T1000 (cell line): ENCODE measurements at regions not wholly inside any gene's neighbourhood (a gene's known extent, or its start where the extent isn't known, plus 50 kb on each side); places are given as distances from the start of the nearest gene placed in this dataset.

ENCODE experiments used
- DNase-seq: peaks from one replicate; lab custom pipeline; 2025; ENCODE audit warnings: mixed read lengths; lab: John Stamatoyannopoulos, UW

DNA sequence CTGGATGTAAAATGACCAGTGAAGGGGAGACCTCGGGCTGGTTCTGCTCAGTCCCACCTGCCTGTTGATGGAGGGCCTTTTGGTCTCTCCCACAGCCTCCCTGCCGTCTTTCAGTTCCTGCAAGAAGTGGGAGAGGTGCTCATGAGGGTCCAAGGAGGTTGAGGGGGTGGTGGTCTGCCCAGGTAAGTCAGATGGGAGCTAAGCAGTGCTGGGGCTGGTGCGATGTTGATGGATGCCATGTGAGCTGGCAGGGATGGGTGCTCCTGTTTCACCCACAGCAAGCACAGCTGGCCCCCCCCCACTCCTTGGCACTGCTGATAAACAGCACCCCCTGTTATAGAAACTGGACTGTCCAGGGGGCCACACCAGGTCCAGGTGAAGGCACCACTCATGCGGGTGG is 145.6 kb downstream of the NSG2 start:
- no peak for DNase-seq

DNA sequence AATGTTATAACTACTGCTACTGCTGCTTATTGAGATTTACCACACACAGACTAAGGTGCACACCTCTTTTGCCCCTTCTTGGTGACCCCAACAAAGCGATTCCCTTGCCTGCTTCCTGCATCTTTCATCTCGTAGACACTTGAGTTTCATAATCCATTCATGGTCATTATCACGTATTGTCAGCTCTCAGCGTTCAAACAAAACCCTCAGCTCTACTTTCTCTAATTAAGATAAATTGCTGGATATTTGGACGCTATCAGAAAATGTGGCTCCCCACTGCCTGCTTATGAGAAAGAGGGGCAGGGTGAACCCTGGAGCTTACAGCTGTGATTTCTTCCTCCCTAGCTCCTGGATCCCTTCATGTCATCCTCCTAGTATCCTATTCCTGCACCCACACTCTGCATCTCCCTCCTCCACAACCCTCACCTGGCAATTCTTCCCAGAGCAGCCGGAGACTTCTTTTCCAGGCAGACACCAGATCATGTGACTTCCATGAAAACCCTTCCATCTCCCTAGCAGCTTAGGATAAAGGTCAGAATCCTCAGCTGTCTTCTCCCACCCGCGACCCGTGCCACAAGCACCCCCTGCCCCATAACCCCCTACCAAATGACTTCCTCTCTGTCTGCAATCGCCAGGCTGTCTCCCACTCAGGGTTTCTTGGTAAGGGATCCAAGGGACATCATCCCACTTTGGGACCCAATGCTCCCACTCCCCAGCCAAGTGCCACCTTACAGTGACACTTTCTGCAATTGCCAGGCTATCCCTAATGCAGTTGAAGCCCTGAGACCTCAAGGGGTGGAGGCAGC is 146.5 kb downstream of the NSG2 start:
- DNase-seq: no peak

GRCh38 chr5:174192901-174193300 is 147.4 kb downstream of the NSG2 start:
- no peak for DNase-seq

- no peak for DNase-seq
Measured at GRCh38 chr5:174195517-174195916, 150.0 kb downstream of the NSG2 start.

- no peak for DNase-seq
Measured at GRCh38 chr5:174197929-174198328, 152.4 kb downstream of the NSG2 start.

DNA sequence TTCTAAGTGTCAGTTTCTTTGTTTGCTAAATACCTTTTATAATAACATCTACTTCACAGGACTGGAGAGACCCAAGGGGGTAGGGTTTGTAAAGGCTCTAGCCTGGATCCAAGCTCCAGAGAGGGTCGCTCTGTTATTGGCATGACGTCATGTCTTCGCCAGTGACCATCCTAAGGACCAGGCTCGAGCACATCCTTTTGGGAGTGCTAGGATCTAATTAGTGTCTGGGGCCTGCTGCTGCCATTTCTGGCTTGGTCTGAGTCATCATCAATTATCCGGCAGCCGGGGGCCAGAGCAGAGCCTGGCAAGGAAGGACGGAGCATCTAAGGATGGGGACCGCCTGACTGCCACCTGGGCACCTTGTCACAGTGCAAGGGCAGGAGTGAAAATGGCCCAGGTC is 153.0 kb downstream of the NSG2 start:
- no peak for DNase-seq

GRCh38 chr5:174202996-174203395 is 157.5 kb downstream of the NSG2 start:
- DNase-seq: no peak

DNA sequence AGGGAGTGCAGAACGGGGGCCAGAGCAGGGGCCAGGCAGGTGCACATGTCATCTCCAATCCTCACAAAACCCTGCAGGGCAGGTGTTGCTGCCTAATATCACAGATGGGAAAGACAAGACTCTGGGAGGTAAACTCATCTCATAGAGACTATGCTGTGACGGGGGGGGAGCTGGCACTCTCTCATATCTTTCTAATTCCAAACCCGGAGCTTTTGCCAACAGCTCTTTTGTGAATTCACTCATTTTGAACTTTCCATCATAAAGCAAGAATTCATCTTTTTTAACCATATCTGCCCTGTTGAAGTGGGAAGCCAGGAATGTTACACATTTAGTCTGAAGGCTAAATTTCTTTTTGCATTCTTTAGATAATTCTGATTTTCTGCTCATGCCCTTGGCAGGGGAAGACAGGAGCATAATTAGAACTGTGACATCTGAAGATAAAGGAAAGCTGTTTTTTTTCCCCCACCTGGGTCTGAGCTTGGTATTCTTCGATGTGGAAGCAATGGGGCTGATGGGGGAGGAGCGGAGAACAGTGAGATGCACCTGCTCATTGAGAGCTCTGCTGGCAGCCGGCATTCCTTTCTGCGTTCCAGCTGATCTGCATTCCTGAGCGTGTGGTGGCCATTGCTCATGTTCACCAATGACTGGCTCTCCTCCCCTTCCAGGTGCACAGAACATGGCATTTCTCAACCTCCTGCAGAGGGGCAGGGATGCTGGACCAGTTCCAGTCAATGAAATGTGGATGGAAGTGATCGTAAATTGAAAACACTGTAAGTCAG is 159.2 kb downstream of the NSG2 start:
- no peak for DNase-seq

DNA sequence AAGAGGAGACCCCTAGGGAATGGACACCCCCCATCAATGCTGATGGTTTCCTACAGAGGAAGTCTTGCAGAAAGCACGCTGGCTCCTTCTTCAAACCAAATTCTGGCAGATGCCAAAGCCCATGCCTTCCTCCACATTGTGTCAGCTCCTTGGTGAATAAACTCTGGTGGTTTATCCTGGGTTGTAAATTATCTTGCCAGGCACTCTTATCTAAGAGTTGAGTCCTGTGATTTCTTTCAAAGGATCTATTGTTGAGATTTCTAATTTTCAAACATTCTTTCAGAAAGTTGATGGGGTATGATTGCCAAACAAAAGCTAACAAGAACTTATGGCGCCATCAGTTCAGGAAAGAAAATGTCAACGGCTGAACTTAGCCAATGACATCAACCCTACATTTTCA is 160.4 kb downstream of the NSG2 start:
- DNase-seq: no peak

- no peak for DNase-seq
Measured at GRCh38 chr5:174210596-174211276, 165.2 kb downstream of the NSG2 start.

DNA sequence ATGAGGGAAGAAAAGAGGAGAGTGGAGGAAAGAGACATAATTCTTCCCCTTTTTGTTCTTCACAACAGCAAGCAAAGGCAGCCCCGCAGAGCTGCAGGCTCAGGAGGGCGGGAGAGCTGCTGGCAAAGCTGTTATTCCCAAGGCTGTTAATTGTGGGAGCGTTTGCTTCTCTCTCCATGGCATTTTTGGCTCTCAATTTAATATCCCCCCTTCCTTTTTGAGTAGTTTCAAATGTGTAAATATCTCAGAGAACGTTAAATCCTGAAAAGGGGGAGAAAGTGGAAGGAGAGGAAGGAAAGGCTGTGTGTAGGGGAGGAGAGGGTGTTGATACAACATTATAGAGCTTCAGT is 165.7 kb downstream of the NSG2 start:
- DNase-seq: no peak

- no peak for DNase-seq
Measured at GRCh38 chr5:174217527-174217926, 172.0 kb downstream of the NSG2 start.

GRCh38 chr5:174218162-174218561 is 172.7 kb downstream of the NSG2 start:
- no peak for DNase-seq

DNA sequence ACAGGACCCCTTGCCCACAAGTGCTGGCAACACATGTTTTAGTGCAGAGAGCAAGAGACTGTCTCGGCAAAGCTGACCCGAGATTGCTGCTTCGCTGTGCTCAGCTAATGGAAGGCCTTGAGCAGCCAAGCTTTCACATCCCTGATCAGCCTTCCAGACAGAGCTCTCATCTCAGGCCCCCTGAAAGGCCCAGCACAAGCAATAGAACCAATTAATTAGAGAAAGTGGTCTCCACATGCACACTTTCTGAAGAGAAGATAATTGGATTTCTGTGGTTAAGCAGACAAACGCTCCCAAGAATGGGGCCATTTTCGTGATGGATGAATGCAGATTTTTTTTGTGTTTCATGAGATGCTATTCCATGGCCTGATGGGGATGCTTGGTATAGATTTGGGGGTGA is 174.9 kb downstream of the NSG2 start:
- no peak for DNase-seq

GRCh38 chr5:174221436-174221835 is 175.9 kb downstream of the NSG2 start:
- DNase-seq: no peak

DNA sequence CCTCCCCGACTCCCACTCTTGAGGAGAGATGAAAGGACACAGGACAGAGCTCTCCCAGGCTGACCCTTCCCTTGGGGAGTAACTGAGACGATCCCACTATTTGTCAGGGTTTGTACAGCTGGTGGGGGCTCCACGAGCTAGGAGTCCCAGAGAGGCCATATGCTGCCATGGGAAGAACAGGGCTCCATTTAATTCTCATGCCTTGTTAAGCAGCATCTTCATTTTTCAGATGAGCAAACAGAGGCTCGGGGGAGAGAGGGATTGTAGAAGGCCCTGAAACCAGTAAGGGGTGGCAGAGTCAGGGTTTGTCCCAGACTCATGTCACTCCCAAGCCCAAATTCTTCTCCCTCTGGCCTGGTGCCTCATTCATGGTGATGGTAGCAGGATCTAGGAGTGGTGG is 176.4 kb downstream of the NSG2 start:
- no peak for DNase-seq

DNA sequence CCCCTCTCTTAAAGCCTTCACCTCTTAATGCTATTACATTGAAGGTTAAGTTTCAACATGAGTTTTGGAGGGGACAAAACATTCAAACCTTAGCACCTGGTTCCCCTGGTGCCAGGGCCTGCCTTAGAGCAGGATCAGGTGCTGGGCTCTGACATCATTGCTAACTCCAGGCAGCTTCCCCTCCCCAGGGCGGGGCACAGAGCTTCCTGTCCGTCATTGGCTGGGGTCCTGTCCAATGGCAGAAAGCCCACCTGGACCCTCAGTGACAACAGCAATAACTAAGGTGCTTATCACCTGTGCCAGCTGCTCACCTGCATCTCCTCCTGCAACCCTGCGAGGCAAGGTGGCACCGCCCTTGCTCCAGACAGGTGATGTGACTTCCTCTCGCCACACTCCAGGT is 177.4 kb downstream of the NSG2 start:
- no peak for DNase-seq

GRCh38 chr5:174223355-174223754 is 177.8 kb downstream of the NSG2 start:
- DNase-seq: no peak

GRCh38 chr5:174229068-174229467 is 183.6 kb downstream of the NSG2 start:
- DNase-seq: no peak

DNA sequence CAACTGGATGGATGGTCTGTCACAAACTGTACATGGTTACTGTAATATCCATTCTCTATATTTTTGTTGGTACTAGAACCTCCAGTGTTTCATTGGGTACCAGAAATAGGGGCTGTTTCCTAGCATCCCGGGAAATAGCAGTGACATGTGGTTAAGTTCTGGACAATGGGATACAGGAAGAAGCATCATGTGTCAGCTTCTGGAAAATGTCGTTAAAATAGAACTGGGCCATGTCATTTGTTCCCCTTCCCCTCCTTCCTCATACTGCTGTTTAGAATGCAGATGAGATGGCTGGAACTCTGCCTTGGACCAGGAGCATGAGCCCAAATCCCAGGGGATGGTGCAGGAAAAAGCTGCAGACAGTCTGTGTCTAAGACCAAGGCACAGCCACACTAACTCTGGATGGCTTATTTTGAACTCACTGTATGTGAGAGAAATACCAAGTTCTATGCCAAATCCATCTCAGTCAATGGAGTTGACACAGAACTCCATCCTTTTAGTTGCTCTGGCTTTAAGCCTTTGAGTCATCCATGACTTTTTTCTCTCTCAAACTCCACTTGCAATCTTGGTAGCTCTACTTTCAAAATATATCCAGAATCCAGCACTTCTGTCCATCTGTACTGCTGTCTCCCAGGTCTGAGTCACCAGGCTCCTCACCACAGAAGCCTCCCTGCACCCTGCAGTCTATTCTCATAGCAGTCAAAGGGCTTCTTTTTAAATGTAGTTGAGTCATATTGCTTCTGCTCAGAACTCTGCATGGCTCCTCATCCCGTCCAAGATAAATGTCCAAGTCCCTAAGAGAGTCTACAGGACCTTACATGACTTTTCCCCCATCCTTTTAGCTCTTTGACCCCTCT is 184.2 kb downstream of the NSG2 start:
- no peak for DNase-seq

GRCh38 chr5:174231956-174232487 is 186.5 kb downstream of the NSG2 start:
- no peak for DNase-seq

DNA sequence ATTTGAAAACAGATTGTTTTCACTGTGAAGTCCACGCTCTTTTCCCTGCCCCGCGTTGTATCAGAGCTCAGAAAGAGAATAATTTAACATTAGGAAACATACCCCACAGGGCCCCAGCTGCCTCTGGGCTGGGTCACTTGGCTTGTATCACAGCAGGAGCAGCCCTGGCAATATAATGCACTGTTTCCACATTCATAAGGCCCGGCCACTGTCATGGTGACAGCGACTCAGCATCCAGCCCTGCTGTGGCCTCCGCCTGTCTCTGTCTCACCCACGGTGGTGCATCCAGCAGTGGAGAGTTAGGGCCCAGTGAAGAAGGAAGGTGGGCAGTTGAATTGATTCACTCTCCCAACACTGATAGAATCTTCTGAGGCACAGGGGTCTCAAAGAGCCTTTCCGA is 188.9 kb downstream of the NSG2 start:
- DNase-seq: no peak
